Keratinocyte (primary cell): ENCODE measurements at regions not wholly inside any gene's neighbourhood (a gene's known extent, or its start where the extent isn't known, plus 50 kb on each side); places are given as distances from the start of the nearest gene placed in this dataset.

Experiments
- CTCF ChIP-seq, 3 experiments: IDR thresholded peaks in 1 of 3; conservative IDR thresholded peaks in 1 of 3; optimal IDR thresholded peaks in 1 of 3; 2 replicates in 2 of 3; 3 replicates in 1 of 3; pipeline versions ENCODE3 to v1.5.1; 2011; ENCODE audit warnings: low read length in 3 of 3, mild to moderate bottlenecking in 3 of 3, moderate library complexity in 2 of 3, control low read depth in 1 of 3, inconsistent platforms in 1 of 3; ENCODE audit not compliant: insufficient read depth in 2 of 3; ENCODE audit errors: extremely low read depth in 1 of 3
- EZH2 ChIP-seq: IDR thresholded peaks from one replicate; pipeline ENCODE4 v1.6.1; 2012; ENCODE audit warnings: inconsistent platforms, mild to moderate bottlenecking, low read length, moderate library complexity

GRCh38 chr2:458425-458815 is 170.5 kb upstream of the ALKAL2 start:
- TF ChIP-seq CTCF (optimal IDR thresholded peaks at IDR 0.05 in 1 of 3, IDR thresholded peaks at IDR 0.05 in 1 of 3, conservative IDR thresholded peaks at IDR 0.05 in 1 of 3; ENCODE audit: extremely low read depth in 1 of 3, insufficient read depth in 2 of 3, low read length in 3 of 3) (no peak), EZH2 (no peak)
